Fibroblast of mammary gland (primary cell): ENCODE measurements at regions not wholly inside any gene's neighbourhood (a gene's known extent, or its start where the extent isn't known, plus 50 kb on each side); places are given as distances from the start of the nearest gene placed in this dataset.

ENCODE experiments used
- DNase-seq: peaks from one replicate; pipeline ENCODE4 v3.0.0-alpha.2; 2010; ENCODE audit warnings: low read depth
- H3K4me3 ChIP-seq: 2 replicates; pipeline ENCODE4 v1.5.1; 2011; ENCODE audit warnings: low read depth, mild to moderate bottlenecking, low read length, moderate library complexity; ENCODE audit not compliant: control insufficient read depth
- CTCF ChIP-seq: conservative IDR thresholded peaks from 2 replicates; pipeline ENCODE4 v1.5.1; 2011; ENCODE audit warnings: low read depth, low read length, inconsistent platforms; ENCODE audit not compliant: control insufficient read depth, insufficient read depth

- H3K4me3 ChIP-seq = no peak overlapping the region
- no peak for DNase-seq
Observed at GRCh38 chr12:131603106-131603938, 107.6 kb upstream of the SFSWAP start.

GRCh38 chr12:131603939-131604795, 106.7 kb upstream of the SFSWAP start:
- H3K4me3 ChIP-seq = no peak overlapping the region
- TF ChIP-seq CTCF = no peak
- no peak for DNase-seq

More at GRCh38 chr12:131603106-131603938, 107.6 kb upstream of the SFSWAP start:
- TF ChIP-seq CTCF = no peak

DNA sequence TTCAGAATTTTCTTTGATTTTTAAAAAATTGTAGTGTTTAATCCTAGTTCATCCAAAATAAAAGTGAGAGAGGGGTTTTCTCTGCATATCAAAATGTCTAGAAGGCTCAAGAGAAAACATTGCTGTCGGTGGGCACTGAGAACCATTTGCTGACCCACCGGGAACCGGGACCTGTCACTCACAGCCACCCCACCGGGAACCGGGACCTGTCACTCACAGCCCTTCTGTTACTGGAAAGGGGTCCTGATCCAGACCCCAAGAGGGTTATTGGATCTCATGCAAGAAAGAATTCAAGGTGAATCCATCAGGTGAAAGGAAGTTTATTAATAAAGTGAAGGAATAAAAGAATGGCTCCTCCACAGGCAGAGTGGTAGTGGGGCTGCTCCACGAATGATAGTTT, 106.0 kb upstream of the SFSWAP start:
- no peak for DNase-seq
- H3K4me3 ChIP-seq = no peak overlapping the region
- no peak for TF ChIP-seq CTCF

- no peak for TF ChIP-seq CTCF
- H3K4me3 ChIP-seq = no peak overlapping the region
- DNase-seq = no peak
Observed at GRCh38 chr12:131605304-131605829, 105.5 kb upstream of the SFSWAP start.

- no peak for TF ChIP-seq CTCF
- no peak for DNase-seq
- H3K4me3 ChIP-seq = no peak overlapping the region
Observed at GRCh38 chr12:131606218-131606901, 104.5 kb upstream of the SFSWAP start.
